ENCODE measurements at regions not wholly inside any gene's neighbourhood (a gene's known extent, or its start where the extent isn't known, plus 50 kb on each side); places are given as distances from the start of the nearest gene placed in this dataset.

DNA sequence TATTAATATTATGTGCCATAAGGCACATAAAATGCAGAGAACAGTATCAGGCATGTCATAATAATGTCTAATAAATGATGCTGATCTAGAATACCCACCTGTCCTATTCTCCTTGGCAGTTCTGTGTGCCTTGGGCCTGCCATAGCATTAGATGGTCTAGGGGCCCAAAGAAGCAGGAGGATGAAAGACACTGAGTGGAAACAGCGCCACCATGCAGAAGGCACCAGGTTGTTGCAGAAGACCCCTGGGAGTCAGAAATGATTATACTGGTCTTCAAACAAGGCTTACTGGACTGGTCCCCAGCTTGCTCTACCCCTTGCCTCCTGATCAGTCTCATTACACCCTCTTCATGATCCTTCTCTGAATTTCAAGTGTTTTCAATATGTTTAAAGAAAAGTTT, 353.3 kb downstream of the GRIN2B start (continued):
- TF ChIP-seq, protein P1, sequence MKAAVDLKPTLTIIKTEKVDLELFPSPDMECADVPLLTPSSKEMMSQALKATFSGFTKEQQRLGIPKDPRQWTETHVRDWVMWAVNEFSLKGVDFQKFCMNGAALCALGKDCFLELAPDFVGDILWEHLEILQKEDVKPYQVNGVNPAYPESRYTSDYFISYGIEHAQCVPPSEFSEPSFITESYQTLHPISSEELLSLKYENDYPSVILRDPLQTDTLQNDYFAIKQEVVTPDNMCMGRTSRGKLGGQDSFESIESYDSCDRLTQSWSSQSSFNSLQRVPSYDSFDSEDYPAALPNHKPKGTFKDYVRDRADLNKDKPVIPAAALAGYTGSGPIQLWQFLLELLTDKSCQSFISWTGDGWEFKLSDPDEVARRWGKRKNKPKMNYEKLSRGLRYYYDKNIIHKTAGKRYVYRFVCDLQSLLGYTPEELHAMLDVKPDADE (CRISPR knock-in tag; IDR thresholded peaks at IDR 0.05): no peak
- TF ChIP-seq, protein P2, sequence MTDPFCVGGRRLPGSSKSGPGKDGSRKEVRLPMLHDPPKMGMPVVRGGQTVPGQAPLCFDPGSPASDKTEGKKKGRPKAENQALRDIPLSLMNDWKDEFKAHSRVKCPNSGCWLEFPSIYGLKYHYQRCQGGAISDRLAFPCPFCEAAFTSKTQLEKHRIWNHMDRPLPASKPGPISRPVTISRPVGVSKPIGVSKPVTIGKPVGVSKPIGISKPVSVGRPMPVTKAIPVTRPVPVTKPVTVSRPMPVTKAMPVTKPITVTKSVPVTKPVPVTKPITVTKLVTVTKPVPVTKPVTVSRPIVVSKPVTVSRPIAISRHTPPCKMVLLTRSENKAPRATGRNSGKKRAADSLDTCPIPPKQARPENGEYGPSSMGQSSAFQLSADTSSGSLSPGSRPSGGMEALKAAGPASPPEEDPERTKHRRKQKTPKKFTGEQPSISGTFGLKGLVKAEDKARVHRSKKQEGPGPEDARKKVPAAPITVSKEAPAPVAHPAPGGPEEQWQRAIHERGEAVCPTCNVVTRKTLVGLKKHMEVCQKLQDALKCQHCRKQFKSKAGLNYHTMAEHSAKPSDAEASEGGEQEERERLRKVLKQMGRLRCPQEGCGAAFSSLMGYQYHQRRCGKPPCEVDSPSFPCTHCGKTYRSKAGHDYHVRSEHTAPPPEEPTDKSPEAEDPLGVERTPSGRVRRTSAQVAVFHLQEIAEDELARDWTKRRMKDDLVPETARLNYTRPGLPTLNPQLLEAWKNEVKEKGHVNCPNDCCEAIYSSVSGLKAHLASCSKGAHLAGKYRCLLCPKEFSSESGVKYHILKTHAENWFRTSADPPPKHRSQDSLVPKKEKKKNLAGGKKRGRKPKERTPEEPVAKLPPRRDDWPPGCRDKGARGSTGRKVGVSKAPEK (CRISPR knock-in tag; IDR thresholded peaks at IDR 0.05; ENCODE audit: borderline replicate concordance): no peak
- TF ChIP-seq SIX1 (CRISPR knock-in tag; IDR thresholded peaks at IDR 0.05; ENCODE audit: borderline replicate concordance) (no peak), RFXAP (CRISPR knock-in tag; IDR thresholded peaks at IDR 0.05; ENCODE audit: borderline replicate concordance) (no peak)

DNA sequence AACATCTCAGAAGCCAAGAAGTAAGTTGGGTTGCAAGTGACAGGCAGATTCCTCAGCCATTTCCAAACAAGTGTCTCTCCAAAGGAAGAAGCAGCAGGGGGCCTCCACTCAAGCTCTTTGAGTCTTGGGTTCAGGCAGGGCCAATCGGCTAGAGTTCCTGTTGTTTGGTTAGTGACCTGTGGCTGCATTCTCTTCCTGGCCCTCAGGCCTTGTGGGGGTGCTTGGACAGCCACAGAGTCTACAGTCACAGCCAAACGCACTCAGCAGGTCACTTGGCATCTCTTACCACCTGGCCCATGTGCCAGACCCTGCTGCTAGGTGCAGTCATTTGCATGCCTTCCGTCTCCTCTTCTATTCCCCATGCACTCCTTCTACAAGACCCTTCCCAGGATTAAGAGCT, 353.9 kb downstream of the GRIN2B start:
- in situ Hi-C loops (cut with HindIII; ENCODE audit: extremely low pct_ligation_motif_present, low pct_unique_long_range_greater_than_20kb) (no loop called here), intact Hi-C loops (cut with micrococcal nuclease; ENCODE audit: unreplicated experiment) (no loop called here)
- no TSS peak for BruUV-seq (replicated peaks)
- ChIA-PET POLR2A (no interaction called here), CTCF (ENCODE audit: low intra/inter-chr PET ratio, low total read pairs) (no interaction called here)
- Histone ChIP-seq H3K4me3 (replicated peaks in 1 of 3; ENCODE audit: insufficient read depth in 1 of 3, low read depth in 2 of 3, low read length in 3 of 3) (no peak overlapping the region), H3K27ac (ENCODE audit: extremely low read length, insufficient read depth, low read length) (no peak overlapping the region), H3K4me1 (ENCODE audit: insufficient read depth, low read length) (no peaks in the 10 kb centered on the region), H2AFZ (ENCODE audit: low read length) (no peak overlapping the region), H3K27me3 (ENCODE audit: control insufficient read depth in 1 of 2, insufficient read depth in 2 of 2, low read length in 2 of 2) (no peaks in the 10 kb centered on the region), H4K20me1 (ENCODE audit: insufficient read depth, low read length) (no peaks in the 10 kb centered on the region), H3K79me2 (ENCODE audit: insufficient read depth, low read length) (no peaks in the 10 kb centered on the region), H3K36me3 (replicated peaks in 1 of 2; ENCODE audit: control insufficient read depth in 1 of 2, insufficient read depth in 2 of 2, low read length in 2 of 2) (no peaks in the 10 kb centered on the region), H3K9ac (ENCODE audit: insufficient read depth, low read depth, low read length) (no peak overlapping the region), H3K4me2 (ENCODE audit: low read depth, low read length) (no peak overlapping the region), H3K9me3 (ENCODE audit: low read length) (no peaks in the 10 kb centered on the region)
- TF ChIP-seq, protein P3, sequence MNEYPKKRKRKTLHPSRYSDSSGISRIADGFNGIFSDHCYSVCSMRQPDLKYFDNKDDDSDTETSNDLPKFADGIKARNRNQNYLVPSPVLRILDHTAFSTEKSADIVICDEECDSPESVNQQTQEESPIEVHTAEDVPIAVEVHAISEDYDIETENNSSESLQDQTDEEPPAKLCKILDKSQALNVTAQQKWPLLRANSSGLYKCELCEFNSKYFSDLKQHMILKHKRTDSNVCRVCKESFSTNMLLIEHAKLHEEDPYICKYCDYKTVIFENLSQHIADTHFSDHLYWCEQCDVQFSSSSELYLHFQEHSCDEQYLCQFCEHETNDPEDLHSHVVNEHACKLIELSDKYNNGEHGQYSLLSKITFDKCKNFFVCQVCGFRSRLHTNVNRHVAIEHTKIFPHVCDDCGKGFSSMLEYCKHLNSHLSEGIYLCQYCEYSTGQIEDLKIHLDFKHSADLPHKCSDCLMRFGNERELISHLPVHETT (CRISPR knock-in tag; conservative IDR thresholded peaks at IDR 0.05): no peak
- no peak for DNase-seq (ENCODE audit: low spot score)
- no peak for ATAC-seq
- 10% methylated on average over 2 of the region's 3 CpGs for WGBS (ENCODE audit: low lambda C conversion rate)
- FAIRE-seq: no peak

Data from HepG2 (cell line).